ENCODE measurements at regions not wholly inside any gene's neighbourhood (a gene's known extent, or its start where the extent isn't known, plus 50 kb on each side); places are given as distances from the start of the nearest gene placed in this dataset.

DNA sequence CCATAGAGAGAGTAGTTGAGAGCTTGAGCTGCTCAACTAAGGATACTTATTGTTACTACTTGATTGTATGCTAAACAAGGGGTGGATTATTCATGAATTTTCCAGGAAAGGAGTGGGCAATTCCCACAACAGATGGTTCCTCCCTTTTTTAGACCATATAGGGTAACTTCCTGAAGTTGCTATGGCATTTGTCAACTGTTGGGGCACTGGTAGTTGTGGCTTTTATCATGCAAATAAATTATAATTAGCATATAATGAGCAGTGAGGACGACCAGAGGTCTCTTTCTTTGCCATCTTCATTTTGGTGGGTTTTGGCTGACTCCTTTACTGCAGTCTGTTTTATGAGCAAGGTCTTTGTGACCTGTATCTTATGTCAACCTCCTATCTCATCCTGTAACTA is 1403.5 kb upstream of the PABPC4L start:
- H3K4me3 ChIP-seq (ENCODE audit: low read length): no peak overlapping the region
- WGBS (ENCODE audit: insufficient coverage, low lambda C conversion rate): no CpG with 5 or more reads among the region's 1 CpG
- no peaks in the 10 kb centered on the region for H3K9me3 ChIP-seq (ENCODE audit: control insufficient read depth, low read depth, low read length)
- no peaks in the 10 kb centered on the region for H3K4me1 ChIP-seq (ENCODE audit: control insufficient read depth, insufficient read depth, low read length)
- H3K27me3 ChIP-seq (ENCODE audit: control insufficient read depth, insufficient read depth, low read length): no peaks in the 10 kb centered on the region
- DNase-seq: no peak
- no peak overlapping the region for H3K27ac ChIP-seq (ENCODE audit: low read length)
- no peaks in the 10 kb centered on the region for H3K36me3 ChIP-seq (ENCODE audit: control insufficient read depth, insufficient read depth, low read length)

DNA sequence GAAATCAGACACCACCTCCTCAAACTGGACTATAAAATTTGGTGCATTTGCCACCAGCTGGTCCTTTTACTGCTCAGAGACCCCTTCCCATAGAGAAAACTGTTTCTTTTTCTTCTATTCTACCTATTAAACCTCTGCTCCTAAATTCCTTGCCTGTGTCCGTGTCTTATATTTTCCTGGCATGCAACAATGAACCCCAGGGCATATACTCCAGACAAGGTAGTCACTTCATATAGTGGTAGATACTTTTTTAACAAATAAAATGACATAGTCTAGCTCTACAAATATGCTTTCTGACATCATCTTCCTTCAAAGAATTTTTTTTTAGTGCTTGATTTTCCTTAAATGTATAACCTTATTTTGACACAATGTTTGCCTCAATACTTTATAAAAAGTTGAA is 1402.9 kb upstream of the PABPC4L start:
- no peak overlapping the region for H3K4me3 ChIP-seq (ENCODE audit: low read length)

DNA sequence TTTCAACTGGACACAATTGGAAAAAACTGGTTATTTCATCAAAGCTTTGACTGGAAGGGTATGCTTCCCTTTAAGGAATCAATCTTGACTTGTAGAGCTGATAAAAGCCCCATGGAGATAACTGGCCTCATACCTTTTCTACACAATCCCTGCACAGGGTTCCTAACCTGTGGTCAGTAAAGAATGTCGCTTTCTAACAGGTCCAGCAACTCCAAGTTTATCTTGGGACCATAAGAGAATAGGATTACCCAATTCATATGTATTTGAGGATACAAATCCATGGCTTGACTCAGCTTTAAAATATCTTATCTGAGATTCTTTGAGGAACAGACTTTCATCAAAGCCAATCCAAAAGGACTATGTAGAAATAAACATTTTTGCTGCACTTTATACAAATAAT is 1399.8 kb upstream of the PABPC4L start:
- no peak for DNase-seq
- no peak overlapping the region for H3K4me3 ChIP-seq (ENCODE audit: low read length)
- peaks cover 4% of the 10 kb centered on the region for H3K9me3 ChIP-seq (ENCODE audit: control insufficient read depth, low read depth, low read length)
- no peaks in the 10 kb centered on the region for H3K4me1 ChIP-seq (ENCODE audit: control insufficient read depth, insufficient read depth, low read length)
- no CpG with 5 or more reads among the region's 1 CpG for WGBS (ENCODE audit: insufficient coverage, low lambda C conversion rate)
- H3K27ac ChIP-seq (ENCODE audit: low read length): no peak overlapping the region
- no peaks in the 10 kb centered on the region for H3K36me3 ChIP-seq (ENCODE audit: control insufficient read depth, insufficient read depth, low read length)
- H3K27me3 ChIP-seq (ENCODE audit: control insufficient read depth, insufficient read depth, low read length): no peaks in the 10 kb centered on the region

More for the DNA sequence above, 1402.9 kb upstream of the PABPC4L start:
- Histone ChIP-seq H3K27me3 (ENCODE audit: control insufficient read depth, insufficient read depth, low read length) (no peaks in the 10 kb centered on the region), H3K4me1 (ENCODE audit: control insufficient read depth, insufficient read depth, low read length) (no peaks in the 10 kb centered on the region), H3K36me3 (ENCODE audit: control insufficient read depth, insufficient read depth, low read length) (no peaks in the 10 kb centered on the region), H3K27ac (ENCODE audit: low read length) (no peak overlapping the region), H3K9me3 (ENCODE audit: control insufficient read depth, low read depth, low read length) (no peaks in the 10 kb centered on the region)
- no peak for DNase-seq
- WGBS (ENCODE audit: insufficient coverage, low lambda C conversion rate): no CpG with 5 or more reads among the region's 1 CpG

DNA sequence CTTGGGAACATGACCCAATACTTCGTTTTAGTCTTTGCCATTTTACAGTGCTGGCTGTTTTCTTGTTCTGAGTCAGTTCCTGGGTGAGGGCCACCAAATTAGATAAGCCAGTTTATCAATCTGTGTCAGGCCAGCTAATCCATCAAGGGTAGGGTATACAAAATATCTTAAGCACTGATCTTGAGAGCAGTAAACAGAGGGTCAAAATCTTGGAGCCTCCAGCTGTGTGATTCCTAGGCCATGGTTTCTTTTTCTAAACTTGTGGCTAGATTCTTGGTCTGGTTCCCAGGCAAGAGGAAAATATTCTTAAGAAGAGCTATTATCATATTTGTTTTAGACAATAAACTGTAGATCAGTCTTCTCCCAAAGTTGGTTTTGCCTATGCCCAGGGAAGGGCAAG is 1396.6 kb upstream of the PABPC4L start:
- no peak overlapping the region for H3K27ac ChIP-seq (ENCODE audit: low read length)
- H3K4me1 ChIP-seq (ENCODE audit: control insufficient read depth, insufficient read depth, low read length): no peaks in the 10 kb centered on the region
- no peaks in the 10 kb centered on the region for H3K36me3 ChIP-seq (ENCODE audit: control insufficient read depth, insufficient read depth, low read length)
- no peaks in the 10 kb centered on the region for H3K27me3 ChIP-seq (ENCODE audit: control insufficient read depth, insufficient read depth, low read length)
- peaks cover 4% of the 10 kb centered on the region for H3K9me3 ChIP-seq (ENCODE audit: control insufficient read depth, low read depth, low read length)
- no peak for DNase-seq
- WGBS (ENCODE audit: insufficient coverage, low lambda C conversion rate): 73% methylated on average over 1 of the region's 1 CpG
- no peak overlapping the region for H3K4me3 ChIP-seq (ENCODE audit: low read length)

DNA sequence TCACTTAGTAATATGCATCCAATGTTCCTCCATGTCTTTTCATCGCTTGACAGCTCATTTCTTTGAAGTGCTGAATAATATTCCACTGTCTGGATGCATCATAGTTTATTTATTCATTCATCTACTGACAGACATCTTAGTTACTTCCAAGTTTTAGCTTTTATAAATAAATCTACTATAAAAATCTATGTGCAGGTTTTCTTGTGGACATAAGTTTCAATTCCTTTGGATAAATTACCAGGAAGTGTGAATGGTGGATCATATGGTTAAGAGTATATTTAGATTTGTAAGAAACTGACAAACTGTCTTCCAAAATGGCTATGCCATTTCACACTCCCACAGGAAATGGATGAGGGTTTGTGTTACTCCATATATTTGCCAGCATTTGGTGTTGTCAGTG is 1392.9 kb upstream of the PABPC4L start:
- no peaks in the 10 kb centered on the region for H3K4me1 ChIP-seq (ENCODE audit: control insufficient read depth, insufficient read depth, low read length)
- H3K36me3 ChIP-seq (ENCODE audit: control insufficient read depth, insufficient read depth, low read length): no peaks in the 10 kb centered on the region
- peaks cover 4% of the 10 kb centered on the region for H3K9me3 ChIP-seq (ENCODE audit: control insufficient read depth, low read depth, low read length)
- no peak for DNase-seq
- no peaks in the 10 kb centered on the region for H3K27me3 ChIP-seq (ENCODE audit: control insufficient read depth, insufficient read depth, low read length)
- no peak overlapping the region for H3K27ac ChIP-seq (ENCODE audit: low read length)
- 83% methylated on average over 1 of the region's 1 CpG for WGBS (ENCODE audit: insufficient coverage, low lambda C conversion rate)
- H3K4me3 ChIP-seq (ENCODE audit: low read length): no peak overlapping the region

DNA sequence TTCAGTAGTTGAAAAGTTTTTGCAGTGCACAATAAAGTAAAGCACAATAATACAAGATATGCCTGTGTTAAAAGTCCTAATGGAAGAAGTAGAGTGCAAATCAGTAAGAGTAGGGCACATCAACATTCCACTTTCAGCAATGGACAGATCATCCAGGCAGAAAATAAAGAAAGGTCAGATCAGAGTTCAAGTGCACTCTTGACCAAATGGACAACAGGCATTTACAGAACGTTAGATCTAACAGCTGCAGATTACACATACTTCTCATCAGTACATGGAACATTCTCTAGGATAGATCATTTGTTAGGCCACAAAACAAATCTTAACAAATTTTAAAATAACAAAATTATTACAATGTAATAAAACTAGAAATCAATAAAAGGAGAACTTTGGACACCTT is 1373.5 kb upstream of the PABPC4L start:
- no peak for DNase-seq
- no peak overlapping the region for H3K27ac ChIP-seq (ENCODE audit: low read length)
- no peak overlapping the region for H3K4me3 ChIP-seq (ENCODE audit: low read length)
- no peaks in the 10 kb centered on the region for H3K9me3 ChIP-seq (ENCODE audit: control insufficient read depth, low read depth, low read length)
- no peaks in the 10 kb centered on the region for H3K36me3 ChIP-seq (ENCODE audit: control insufficient read depth, insufficient read depth, low read length)
- H3K27me3 ChIP-seq (ENCODE audit: control insufficient read depth, insufficient read depth, low read length): no peaks in the 10 kb centered on the region
- no peaks in the 10 kb centered on the region for H3K4me1 ChIP-seq (ENCODE audit: control insufficient read depth, insufficient read depth, low read length)
- WGBS (ENCODE audit: insufficient coverage, low lambda C conversion rate): no CpG with 5 or more reads among the region's 1 CpG

DNA sequence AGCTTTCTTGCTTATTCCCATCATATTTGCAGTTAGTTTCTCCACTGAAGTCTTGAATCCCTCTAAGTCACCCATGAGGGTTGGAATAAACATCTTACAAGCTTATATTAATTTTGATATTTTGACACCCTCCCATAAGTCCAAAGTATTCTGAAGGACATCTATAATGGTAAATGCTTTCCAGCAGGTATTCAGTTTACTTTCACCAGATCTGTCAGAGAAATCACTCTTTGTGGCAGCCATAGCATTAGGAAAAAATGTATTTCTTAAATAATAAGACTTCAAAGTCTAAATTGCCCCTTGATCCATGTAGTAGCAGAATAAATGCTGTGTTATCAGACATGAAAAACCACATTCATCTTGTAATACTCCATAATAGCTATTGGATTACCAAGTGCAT is 1371.7 kb upstream of the PABPC4L start:
- Histone ChIP-seq H3K4me3 (ENCODE audit: low read length) (no peak overlapping the region), H3K9me3 (ENCODE audit: control insufficient read depth, low read depth, low read length) (no peaks in the 10 kb centered on the region), H3K27me3 (ENCODE audit: control insufficient read depth, insufficient read depth, low read length) (no peaks in the 10 kb centered on the region), H3K36me3 (ENCODE audit: control insufficient read depth, insufficient read depth, low read length) (no peaks in the 10 kb centered on the region), H3K4me1 (ENCODE audit: control insufficient read depth, insufficient read depth, low read length) (no peaks in the 10 kb centered on the region), H3K27ac (ENCODE audit: low read length) (no peak overlapping the region)
- DNase-seq: no peak

DNA sequence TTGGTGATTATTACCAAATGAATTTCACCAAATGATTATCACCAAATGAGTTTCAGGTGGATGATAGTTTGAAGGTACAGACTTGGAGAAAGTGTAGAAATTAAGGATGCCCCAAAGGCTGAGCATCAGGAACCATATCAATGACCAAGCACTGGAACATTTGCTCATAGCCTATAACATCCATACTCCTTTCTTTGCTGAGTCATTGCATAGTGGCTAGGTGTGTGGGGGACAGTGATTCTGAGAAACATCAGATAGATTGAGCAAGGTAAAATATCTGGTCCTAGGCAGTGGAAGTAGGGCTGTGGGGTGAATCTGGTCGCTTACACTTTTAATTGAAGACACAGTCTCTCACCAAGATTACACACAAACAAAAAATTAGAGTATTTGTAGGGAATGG is 1362.5 kb upstream of the PABPC4L start:
- Histone ChIP-seq H3K36me3 (ENCODE audit: control insufficient read depth, insufficient read depth, low read length) (no peaks in the 10 kb centered on the region), H3K9me3 (ENCODE audit: control insufficient read depth, low read depth, low read length) (no peaks in the 10 kb centered on the region), H3K27me3 (ENCODE audit: control insufficient read depth, insufficient read depth, low read length) (no peaks in the 10 kb centered on the region), H3K4me1 (ENCODE audit: control insufficient read depth, insufficient read depth, low read length) (no peaks in the 10 kb centered on the region), H3K4me3 (ENCODE audit: low read length) (no peak overlapping the region), H3K27ac (ENCODE audit: low read length) (no peak overlapping the region)
- no peak for DNase-seq
- 100% methylated on average over 1 of the region's 1 CpG for WGBS (ENCODE audit: insufficient coverage, low lambda C conversion rate)

DNA sequence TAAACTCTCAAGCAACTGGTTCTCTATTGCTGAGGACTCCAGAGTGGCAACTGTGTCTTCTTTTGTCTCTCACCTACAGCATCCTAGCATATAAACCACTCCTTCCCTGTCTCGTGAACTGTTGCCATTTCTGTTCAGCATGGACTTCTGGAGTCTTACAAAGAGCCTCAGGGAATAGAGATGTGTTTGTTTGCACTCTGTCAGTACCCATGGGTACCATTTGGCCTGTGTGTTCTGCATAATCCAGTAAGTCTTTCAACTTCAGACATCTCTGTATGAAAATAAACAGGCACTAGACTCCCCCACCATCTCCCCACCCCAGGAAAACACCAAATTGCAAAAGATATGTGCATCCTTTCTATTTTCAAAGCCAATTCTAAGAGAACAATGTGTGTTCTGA is 1351.6 kb upstream of the PABPC4L start:
- Histone ChIP-seq H3K9me3 (ENCODE audit: control insufficient read depth, low read depth, low read length) (no peaks in the 10 kb centered on the region), H3K36me3 (ENCODE audit: control insufficient read depth, insufficient read depth, low read length) (no peaks in the 10 kb centered on the region), H3K27me3 (ENCODE audit: control insufficient read depth, insufficient read depth, low read length) (no peaks in the 10 kb centered on the region), H3K4me1 (ENCODE audit: control insufficient read depth, insufficient read depth, low read length) (no peaks in the 10 kb centered on the region), H3K4me3 (ENCODE audit: low read length) (no peak overlapping the region), H3K27ac (ENCODE audit: low read length) (no peak overlapping the region)
- no CpG with 5 or more reads among the region's 1 CpG for WGBS (ENCODE audit: insufficient coverage, low lambda C conversion rate)
- no peak for DNase-seq

DNA sequence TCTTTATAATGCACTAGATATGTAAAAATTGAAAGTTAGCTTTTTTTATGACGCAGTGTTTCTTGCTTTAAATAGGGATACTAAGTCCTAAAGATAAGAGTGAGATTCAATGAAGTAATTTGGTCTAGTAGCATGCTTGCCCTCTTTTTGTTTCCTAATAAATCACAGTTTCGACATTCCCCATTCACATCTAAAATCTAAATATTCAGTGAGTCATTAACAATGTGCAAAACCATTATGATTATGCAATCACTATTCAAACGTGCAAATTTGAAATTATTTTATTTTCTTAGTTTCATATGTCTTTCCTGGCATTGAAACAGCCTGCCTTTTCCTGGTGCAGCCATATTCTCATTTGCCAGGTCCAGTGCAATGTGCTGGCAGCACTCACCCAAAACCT is 1350.5 kb upstream of the PABPC4L start:
- H3K9me3 ChIP-seq (ENCODE audit: control insufficient read depth, low read depth, low read length): no peaks in the 10 kb centered on the region
- 78% methylated on average over 2 of the region's 3 CpGs for WGBS (ENCODE audit: insufficient coverage, low lambda C conversion rate)
- H3K27me3 ChIP-seq (ENCODE audit: control insufficient read depth, insufficient read depth, low read length): no peaks in the 10 kb centered on the region
- H3K27ac ChIP-seq (ENCODE audit: low read length): no peak overlapping the region
- H3K36me3 ChIP-seq (ENCODE audit: control insufficient read depth, insufficient read depth, low read length): no peaks in the 10 kb centered on the region
- H3K4me3 ChIP-seq (ENCODE audit: low read length): no peak overlapping the region
- no peak for DNase-seq
- H3K4me1 ChIP-seq (ENCODE audit: control insufficient read depth, insufficient read depth, low read length): no peaks in the 10 kb centered on the region

DNA sequence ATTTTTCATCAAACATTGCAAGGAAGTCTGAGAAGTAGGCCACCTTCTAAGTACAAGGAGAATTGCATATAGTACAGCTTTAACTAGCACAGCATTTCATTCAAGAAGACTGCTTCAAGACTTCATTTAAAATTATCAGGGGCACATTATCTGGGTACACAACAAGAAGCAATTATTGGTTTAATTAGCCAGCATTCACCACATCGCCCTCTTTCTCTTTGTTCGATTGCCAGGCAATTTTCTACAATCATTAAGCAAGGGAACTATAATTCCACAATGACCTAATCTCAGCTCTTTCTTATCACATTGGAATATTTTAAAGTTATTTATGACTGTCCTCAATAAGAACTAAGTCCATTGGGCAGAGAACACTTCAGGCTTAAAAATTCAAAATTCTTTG is 1347.1 kb upstream of the PABPC4L start:
- Histone ChIP-seq H3K4me3 (ENCODE audit: low read length) (no peak overlapping the region), H3K27me3 (ENCODE audit: control insufficient read depth, insufficient read depth, low read length) (no peaks in the 10 kb centered on the region), H3K4me1 (ENCODE audit: control insufficient read depth, insufficient read depth, low read length) (no peaks in the 10 kb centered on the region), H3K27ac (ENCODE audit: low read length) (no peak overlapping the region), H3K36me3 (ENCODE audit: control insufficient read depth, insufficient read depth, low read length) (no peaks in the 10 kb centered on the region), H3K9me3 (ENCODE audit: control insufficient read depth, low read depth, low read length) (no peaks in the 10 kb centered on the region)
- no CpG with 5 or more reads among the region's 2 CpGs for WGBS (ENCODE audit: insufficient coverage, low lambda C conversion rate)
- no peak for DNase-seq

Measured in large intestine (tissue), 3 donors.